ENCODE measurements at regions not wholly inside any gene's neighbourhood (a gene's known extent, or its start where the extent isn't known, plus 50 kb on each side); places are given as distances from the start of the nearest gene placed in this dataset.

DNA sequence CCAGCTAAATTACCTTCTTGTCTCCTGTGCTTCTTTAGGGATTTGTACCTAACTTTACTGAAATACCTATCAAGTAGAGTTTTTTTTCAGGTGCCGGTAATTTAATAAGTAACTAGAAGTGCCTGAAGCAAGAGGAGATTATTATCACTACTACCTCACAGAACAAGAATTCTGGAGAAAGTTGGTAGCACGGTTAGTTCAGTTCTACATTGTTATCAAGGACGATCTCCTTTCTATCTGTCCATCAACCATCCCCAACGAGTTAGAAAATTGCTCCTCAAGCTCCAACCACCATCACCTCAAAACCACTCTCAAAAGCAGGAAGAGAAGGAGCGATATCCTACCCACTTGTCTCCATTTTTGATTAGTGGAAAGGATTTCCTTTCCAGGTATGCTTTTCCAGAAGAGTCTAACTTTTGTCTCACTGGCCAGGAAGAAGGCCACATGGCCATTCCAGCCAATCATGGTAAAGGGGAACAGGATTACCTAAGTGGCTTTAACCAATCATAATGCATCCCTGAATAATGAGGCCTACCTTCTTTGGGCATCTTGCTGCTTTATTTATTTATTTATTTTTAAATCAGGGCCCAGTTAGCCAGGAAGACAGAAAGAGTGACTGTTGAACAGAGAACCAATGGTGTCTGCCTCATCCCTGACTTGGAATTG, 265.2 kb downstream of the SNX13 start:
- in situ Hi-C loops (cut with MboI; ENCODE audit: low sequenced_read_pairs, unreplicated experiment) = loop anchor here (25.0 kb wide), 1 partner anchor 363 kb away; no protein-coding TSS in a partner anchor
- TF ChIP-seq, protein P1, sequence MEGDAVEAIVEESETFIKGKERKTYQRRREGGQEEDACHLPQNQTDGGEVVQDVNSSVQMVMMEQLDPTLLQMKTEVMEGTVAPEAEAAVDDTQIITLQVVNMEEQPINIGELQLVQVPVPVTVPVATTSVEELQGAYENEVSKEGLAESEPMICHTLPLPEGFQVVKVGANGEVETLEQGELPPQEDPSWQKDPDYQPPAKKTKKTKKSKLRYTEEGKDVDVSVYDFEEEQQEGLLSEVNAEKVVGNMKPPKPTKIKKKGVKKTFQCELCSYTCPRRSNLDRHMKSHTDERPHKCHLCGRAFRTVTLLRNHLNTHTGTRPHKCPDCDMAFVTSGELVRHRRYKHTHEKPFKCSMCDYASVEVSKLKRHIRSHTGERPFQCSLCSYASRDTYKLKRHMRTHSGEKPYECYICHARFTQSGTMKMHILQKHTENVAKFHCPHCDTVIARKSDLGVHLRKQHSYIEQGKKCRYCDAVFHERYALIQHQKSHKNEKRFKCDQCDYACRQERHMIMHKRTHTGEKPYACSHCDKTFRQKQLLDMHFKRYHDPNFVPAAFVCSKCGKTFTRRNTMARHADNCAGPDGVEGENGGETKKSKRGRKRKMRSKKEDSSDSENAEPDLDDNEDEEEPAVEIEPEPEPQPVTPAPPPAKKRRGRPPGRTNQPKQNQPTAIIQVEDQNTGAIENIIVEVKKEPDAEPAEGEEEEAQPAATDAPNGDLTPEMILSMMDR (IDR thresholded peaks at IDR 0.05; ENCODE audit: borderline replicate concordance, control extremely low read depth, extremely low read depth, insufficient read depth, missing control alignments) = no peak
- no peak for DNase-seq (ENCODE audit: low spot score)

DNA sequence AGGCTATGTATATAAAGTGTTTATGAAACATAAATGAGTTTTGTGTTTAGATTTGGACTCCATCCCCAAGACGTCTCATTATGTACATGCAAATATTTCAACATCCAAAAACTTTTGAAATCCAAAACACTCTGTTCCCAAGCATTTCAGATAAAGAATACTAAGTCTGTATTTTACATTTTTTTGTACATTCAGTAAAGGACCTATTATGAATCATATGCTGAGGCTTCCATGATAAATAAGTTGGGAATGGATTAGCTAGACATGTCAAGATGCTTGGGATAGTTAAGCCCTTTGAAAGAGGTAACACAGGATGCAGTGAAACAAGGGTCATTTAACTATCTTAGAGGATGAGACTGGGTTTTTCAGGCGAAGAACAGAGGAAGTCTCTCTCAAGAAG, 262.9 kb downstream of the SNX13 start:
- TF ChIP-seq, protein P1 (IDR thresholded peaks at IDR 0.05; ENCODE audit: borderline replicate concordance, control extremely low read depth, extremely low read depth, insufficient read depth, missing control alignments) = no peak
- no peak for DNase-seq (ENCODE audit: low spot score)
- in situ Hi-C loops (cut with MboI; ENCODE audit: low sequenced_read_pairs, unreplicated experiment) = no loop called here

DNA sequence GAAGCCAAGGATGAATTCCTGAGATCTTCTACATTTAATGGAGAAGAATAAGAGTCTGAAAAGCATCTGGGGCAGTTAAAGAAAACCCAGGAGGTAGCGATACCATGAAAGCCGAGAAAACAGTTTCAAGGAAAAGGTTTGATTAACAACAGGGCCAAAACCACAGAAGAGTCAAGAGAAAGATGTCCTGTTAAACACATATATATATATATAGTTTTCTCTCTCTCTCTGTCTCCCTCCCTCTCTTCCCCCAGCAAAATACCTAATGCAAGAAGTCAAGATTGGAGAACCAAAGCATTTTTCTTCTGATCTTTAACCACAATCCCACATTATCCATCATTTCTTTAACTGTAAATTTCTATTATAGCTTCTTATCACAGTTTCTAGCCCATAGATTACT, 261.4 kb downstream of the SNX13 start:
- in situ Hi-C loops (cut with MboI; ENCODE audit: low sequenced_read_pairs, unreplicated experiment) = no loop called here
- TF ChIP-seq, protein P1 (IDR thresholded peaks at IDR 0.05; ENCODE audit: borderline replicate concordance, control extremely low read depth, extremely low read depth, insufficient read depth, missing control alignments) = no peak
- no peak for DNase-seq (ENCODE audit: low spot score)

DNA sequence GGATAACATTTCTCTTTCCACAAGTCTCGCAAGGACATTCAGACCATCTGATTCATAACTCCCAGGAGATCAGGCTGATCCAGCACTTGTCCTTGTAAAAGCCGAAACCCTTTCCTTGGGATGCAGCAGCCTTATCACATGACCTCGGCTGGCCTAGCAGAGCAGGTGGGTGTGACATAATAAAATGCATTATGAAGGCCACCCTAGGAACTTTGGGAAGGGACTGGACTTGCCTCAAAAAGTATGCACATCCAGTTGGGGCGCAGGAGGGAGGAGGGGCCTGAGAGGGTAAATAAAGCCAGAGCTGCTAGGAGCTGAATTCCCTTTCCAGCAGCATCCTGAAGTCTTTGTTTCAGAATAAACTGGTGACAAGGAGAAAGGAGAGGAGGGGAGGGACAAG, 260.8 kb downstream of the SNX13 start:
- in situ Hi-C loops (cut with MboI; ENCODE audit: low sequenced_read_pairs, unreplicated experiment) = no loop called here
- DNase-seq (ENCODE audit: low spot score) = no peak
- TF ChIP-seq, protein P1 (IDR thresholded peaks at IDR 0.05; ENCODE audit: borderline replicate concordance, control extremely low read depth, extremely low read depth, insufficient read depth, missing control alignments) = no peak

DNA sequence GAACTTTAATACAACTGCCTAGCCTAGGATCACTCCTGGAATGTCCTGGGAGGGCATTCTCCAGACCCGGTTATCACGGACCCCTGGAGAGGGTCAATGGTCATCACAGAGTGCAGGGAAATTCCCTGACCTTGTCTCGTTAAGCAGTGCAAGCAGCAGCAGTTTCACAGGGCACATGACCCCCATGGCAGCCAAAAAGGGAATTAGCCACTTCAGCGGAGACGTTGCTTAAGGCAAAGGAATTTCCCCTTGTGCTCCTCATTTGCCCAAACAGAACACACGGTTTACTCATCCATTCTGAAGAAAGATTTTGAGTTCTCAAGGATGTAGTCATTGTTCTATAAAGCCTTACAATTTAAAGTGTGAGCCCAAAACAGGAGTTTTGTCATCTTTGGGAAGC, 260.3 kb downstream of the SNX13 start:
- TF ChIP-seq, protein P1 (IDR thresholded peaks at IDR 0.05; ENCODE audit: borderline replicate concordance, control extremely low read depth, extremely low read depth, insufficient read depth, missing control alignments) = no peak
- in situ Hi-C loops (cut with MboI; ENCODE audit: low sequenced_read_pairs, unreplicated experiment) = no loop called here
- no peak for DNase-seq (ENCODE audit: low spot score)

DNA sequence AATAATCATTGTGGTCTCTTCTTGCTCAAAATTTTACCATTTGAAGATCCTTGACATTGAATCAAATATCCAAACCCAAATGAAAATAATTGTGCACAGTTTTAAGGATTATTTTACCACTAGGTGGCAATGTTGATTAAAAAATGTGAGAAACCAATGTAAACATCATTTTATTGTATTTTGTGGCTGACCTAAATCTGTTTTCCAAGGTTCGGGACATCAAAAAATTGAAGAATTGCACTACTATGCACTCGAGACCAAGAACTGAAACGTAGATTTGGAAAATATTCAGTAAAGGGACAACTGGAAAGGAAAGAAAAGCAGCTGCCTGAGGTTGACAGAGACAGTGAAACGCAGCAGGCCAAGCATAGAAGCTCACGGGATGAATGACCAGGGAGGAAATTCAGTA, 259.3 kb downstream of the SNX13 start:
- TF ChIP-seq, protein P1 (IDR thresholded peaks at IDR 0.05; ENCODE audit: borderline replicate concordance, control extremely low read depth, extremely low read depth, insufficient read depth, missing control alignments) = no peak
- in situ Hi-C loops (cut with MboI; ENCODE audit: low sequenced_read_pairs, unreplicated experiment) = no loop called here
- DNase-seq (ENCODE audit: low spot score) = no peak

Measured in GM13976 (cell line).